HG03439 (cell line): ENCODE measurements at regions not wholly inside any gene's neighbourhood (a gene's known extent, or its start where the extent isn't known, plus 50 kb on each side); places are given as distances from the start of the nearest gene placed in this dataset.

Experiments
- ATAC-seq: cut with Tn5 transposase; IDR thresholded peaks from one replicate; pipeline ENCODE4 v1.9.1; 2021; ENCODE audit warnings: mild to moderate bottlenecking, moderate library complexity; ENCODE audit not compliant: unreplicated experiment

DNA sequence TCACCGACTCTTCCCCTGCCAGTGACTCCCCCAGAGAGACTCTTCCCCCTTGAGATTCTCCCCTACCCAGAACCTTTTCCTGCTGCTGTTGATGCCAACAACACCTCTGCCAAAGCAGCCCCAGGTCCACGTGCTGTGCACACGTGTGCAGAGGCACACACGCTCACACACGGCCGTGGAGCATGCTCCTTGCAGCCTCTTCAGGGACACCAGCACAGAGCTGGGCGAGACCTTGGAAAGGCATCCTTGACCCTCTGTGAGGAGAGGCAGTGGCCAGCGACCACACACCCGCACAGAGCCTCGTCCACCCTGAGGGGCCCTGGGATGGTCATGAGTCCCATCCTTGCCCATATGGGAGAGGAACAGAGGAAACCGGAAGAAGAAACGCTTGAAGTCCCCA, 181.9 kb downstream of the RBFOX3 start:
- no peak for ATAC-seq

DNA sequence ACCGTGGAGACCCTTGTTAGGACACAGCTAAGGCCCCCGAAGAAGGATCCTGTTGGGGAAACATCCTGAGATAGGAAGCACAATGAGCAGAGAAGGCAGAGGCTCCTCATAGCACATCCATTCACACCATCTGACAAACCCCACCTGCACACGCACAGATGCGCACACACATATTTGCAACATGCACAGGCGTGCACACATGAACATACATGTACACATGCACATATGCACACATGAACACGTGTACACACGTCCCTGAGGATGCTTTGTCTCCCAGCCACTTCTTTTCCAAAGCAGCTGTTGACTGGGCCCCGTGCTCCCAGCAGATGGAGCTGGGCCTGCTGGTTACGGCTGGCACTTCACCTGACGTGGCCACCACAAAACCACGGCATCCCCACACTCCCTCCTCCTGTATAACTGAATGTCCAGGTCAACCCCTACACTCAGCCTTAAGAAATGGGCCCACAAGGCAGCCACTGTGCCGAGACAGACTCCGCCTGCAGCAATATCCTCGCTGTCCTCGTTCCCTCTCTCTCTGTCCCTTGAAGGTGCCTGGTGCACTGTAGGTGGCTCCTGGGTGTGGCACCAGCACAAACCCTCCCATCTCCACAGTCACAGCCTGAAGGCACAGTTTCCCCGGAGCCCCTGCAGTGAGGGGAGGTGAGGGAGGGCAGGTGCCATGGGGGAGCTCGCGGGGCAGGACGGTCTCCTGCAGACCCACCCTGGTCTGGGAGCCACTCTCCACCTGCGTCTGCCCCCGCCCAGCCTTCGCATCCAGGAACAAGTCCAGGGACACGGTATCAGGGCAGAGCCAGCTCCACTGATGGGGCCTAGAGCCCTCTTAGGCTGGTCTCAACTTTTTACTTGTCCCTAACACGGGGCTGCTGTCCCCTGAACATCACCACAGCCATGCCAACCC, 183.0 kb downstream of the RBFOX3 start:
- no peak for ATAC-seq

DNA sequence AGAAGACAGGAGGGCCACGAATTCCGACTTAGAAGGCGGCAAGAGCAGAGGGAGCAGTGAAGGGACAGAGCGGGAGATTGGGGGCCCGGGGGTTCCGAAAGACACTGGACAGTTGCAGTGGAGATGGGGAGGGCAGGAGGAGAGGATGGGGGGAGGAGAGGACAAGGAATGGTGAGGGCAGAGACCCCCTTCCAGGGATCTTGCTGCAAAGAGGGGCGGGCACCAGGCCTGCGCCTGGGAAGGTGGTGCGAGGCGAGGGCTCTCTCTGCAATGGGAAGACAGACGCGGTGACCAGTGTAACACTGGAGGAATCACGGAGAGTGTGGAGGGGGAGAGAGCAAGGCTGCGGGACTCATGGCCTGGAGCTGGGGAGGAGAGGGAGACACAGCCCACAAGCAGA, 185.2 kb downstream of the RBFOX3 start:
- no peak for ATAC-seq

DNA sequence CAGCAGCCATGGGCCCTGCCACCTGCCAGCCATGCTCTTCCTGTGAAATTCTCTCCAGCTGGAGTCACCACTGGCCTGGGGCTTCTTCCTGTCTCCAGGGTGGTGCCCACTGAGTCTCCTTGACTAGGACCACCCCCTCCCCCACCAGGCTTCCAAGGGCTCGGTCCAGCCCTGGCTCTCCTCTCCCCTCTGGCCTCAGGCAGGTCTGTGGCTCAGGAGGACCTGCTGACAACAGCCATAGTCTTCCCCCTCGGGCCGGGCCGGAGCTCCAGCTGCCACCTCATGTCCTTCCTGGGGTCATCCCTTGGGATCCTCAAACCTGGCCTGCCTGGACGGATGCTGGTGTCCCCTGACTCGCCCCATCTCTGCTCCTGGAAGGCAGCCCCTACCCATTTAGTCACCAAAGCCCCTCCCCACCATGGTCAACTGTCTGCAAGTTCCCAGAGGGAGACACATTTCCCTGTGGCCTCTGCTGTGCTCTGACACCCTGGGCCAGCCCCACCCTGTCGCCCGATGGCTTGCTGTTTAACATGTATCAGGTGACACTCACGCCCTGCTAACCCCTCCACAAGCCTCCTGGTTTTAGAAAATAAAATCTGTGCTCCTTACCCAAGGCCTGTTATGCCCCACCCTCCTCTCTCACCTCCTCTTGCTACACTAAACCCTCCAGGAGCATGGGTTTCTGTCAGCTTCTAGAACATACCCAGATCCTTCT, 186.2 kb downstream of the RBFOX3 start:
- ATAC-seq, result no peak

DNA sequence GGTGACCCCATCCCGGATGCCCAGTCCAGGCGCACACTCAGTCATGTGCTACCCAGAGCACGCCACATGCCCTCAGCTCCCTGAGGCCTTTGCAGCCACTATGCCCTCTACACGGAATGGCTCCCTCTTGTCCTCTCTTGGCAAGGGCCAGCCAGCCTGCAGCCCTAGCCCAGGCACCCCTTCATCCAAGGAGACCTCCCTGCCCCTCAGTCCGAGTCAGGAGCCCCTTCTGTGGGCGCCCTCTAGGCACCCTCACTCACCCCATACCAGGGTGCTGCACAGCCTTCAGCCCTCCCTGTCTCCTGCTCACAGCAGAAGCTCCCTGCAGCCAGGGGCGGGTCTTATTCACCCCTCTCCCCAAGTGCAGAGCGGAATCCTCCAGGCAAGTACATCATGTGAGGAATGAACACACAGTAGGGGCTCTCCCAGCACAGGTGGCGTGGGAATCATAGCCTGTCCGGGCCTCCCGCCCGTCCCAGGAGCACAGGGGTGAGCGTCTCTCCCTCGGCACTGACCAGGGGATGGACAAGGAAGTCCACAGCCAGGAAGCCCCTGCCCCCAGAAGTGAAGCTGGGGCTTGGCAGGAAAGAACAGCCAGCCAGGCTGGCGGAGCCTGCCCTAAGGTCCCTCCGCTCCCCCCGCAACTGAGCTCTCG, 186.9 kb downstream of the RBFOX3 start:
- no peak for ATAC-seq

DNA sequence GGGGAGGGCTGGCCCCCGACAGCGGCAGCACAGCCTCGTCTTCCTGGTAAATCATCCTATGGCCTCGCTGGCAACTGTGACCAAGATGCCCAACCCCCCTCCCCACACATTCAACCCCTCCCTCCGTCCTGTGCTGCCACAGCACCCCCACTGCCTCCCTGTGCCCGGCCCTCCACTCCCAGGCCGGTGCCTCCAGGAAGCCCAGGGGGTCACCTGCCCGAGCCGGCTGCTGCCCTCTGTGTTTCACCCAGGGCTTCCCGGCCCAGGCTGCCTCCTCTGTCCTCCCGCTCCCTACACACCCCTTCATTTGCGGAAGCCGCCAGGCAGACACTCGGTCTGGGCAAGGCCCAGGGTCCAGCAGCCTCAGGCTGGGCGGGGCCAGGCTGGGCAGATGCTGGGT, 188.6 kb downstream of the RBFOX3 start:
- ATAC-seq, result no peak

DNA sequence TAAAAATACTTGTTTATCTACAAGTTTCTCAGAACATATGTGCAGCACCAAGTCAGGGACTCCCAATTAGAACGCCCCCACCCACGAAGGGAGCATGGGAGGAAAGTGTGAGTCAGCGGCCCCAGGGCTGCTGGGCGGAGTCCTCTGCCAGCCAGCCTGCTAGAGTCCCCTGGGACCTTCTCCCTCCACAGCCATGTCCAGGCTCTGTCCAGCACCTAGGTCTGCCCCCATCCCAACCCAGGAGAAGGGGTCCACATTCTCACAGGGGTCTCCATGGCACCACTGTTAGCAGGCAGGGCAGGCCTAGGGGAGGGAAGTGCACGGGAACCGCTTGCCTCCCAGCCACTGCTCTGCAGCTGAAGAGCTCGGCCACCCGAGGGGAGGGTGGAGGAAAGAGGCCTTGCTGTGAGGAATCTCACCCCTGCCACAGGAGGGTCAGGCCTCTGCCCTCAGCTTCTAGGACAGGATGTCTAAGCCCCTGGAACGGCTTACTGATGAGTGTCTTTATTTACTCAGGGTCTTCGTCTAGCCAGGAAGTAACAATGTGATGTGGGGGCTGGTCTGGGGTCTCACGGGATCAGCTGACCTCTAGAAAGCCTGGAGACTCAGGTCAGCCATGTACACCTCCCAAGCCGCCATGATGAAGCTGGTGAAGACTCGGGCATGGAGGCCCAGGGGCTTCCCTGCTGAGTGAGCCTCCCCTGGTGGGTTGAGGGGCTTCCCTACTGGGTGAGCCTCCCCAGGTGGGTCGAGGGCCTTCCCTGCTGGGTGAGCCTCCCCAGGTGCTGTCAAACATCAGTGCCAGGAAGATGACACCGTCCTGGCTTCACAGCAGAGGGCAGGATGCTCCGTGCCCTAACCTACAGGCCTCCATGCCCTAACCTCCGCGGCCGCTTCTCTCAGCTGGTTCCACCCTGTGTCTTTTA, 190.3 kb downstream of the RBFOX3 start:
- no peak for ATAC-seq

DNA sequence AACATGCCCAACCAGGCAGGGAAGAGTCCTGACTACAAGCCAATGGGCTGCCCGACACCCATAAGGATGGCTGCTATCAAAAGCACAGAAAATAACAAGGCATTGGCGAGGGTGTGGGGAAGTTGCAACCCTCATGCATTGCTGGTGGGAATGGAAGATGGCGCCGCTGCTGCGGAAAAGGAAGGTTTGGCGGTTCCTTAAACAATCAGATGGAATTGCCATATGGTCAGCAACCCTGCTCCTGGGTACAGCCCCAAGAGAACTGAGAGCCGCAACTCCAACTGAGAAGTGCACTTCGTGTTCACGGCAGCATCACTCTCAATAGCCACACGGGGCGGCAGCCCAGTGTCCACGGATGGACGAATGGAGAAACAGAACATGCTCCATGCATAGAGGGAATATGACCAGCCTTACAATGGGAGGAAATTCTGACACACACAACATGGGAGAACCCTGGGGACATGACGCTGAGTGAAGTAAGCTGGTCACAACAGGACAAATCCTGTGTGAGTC, 193.3 kb downstream of the RBFOX3 start:
- no peak for ATAC-seq

DNA sequence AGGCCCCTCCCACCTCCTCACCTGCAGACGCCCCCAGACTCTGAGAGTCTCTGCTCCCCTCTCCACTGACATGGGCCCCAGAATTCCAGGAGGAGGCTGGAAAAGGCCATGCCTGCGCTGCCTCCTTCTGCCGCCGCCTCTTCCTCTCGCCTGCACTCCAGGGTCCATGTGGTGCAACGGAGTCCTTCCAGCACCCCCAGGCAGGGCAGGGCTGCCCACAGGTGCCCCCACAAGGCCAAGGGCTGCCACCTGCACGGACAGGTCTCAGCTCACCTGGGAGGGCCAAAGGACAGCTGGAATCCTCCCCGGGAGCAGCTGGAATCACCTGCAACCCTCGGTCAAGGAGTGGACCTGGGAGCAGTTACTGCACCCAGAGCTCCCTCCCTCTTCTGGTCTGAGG, 194.9 kb downstream of the RBFOX3 start:
- no peak for ATAC-seq

DNA sequence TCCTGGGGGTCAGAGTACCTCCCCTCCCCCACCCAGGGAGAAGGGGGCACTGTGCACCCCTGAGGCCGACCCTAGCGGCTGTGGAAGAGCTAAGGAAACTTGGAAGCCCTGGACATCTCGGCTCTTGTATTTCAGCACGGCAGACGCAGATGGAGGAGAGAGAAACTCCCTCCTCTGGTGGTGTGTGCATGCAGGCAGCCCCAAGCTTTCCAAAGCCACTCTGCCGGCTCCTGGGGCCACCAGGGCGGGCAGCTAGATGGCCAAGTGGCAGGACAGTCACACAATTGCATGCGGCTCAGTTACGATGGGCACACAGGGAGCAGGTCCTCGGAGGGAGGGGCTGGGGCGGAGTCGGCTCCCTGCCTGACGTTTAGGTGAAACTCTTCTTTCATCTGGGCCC, 195.5 kb downstream of the RBFOX3 start:
- ATAC-seq, result no peak

DNA sequence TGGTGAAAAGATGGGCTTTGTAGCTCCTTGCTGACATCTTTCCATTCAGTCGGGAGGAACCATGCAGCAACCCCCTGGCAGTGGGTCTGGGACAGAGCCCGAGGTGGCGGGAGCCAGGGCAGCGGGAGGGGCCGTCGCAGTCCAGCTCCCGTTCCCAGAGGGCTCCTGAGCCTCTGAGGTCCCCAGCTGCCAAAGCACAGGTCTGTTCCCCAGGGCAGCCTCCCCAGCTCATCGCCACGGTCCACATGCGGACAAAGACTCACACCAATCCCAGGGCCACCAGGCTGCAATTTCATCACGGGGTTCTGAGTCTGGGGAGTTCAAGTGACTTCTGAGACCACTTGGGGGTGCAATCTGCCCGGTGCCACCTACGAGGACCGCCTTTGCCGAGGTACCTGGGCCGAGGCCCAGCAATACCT, 196.0 kb downstream of the RBFOX3 start:
- ATAC-seq, result no peak

DNA sequence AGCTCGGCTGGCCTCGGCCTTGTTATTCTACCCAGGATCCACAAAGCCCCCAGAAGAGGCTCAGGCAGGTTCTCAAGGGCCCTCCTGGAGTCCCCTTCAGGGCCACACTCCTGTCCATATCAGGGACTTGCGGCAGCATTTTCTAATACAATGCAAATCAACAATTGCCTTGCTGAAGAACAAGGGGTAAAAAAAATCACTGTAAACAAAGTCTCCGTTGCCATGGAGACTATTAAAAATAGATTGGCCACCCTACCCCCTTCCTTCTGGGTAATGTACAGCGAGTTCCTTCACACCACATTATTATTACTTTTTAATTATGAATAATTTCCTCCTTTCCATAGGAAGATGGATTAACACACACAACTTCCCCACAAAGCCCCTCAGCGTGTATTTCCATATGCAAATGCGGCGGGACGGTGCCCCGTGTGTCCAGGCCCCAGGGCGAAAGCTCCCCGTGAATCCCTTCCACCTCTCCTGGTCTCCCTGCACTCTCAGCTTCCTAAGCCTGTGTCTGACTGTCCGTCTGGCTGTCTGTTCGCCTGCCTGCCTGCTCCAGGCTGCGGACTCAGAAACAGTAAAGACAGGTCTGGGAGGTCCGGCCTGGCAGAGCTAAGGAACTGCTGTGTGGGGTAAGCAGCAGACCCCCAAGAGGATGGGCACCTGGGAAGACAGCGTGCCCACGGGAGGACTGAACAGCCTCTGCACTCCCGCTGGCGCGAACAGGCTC, 196.6 kb downstream of the RBFOX3 start:
- no peak for ATAC-seq

DNA sequence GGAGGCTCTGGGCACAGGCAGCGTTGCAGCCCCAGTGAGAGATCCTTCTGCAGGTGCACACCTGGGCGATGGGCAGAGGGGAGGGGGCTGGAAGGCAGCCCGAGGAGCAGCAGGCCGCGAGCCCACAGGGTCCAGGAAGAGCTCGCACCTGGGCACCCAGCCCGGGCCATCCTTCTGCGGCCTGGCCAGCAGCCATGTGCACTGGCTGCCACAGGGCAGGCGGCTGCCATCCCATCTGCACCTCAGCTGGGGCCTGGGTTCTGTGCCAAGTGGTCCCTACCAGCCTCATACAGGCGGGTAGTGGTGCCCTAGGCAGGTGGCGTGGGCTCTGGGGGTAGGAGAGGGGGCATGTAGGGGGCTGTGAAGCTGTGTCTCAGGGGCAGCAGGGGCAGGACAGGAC, 197.2 kb downstream of the RBFOX3 start:
- ATAC-seq, result no peak

DNA sequence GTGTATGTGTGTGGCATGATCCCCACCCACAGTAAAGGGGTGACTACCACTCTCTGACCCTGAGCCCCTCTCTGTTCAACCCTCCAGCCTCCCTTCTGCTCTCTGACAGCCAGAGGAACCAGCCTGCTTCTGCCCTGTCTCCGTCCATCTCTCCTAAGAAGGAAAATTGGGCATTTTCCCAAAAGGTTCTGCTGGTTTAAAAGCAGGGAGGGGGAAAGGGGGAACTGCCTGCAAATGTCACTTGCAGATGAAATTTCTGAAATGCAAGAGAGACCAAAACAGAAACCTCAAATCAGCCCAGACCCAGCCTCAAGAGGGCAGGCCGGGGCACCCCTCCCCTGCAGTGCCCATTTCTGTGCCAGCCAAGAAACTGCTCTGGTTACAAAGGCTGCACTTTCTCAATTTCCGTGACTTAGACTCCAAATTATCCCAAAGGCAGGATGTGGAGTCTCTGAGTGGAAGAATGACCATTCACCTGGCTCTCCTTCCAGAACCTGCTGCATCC, 197.9 kb downstream of the RBFOX3 start:
- ATAC-seq, result no peak

DNA sequence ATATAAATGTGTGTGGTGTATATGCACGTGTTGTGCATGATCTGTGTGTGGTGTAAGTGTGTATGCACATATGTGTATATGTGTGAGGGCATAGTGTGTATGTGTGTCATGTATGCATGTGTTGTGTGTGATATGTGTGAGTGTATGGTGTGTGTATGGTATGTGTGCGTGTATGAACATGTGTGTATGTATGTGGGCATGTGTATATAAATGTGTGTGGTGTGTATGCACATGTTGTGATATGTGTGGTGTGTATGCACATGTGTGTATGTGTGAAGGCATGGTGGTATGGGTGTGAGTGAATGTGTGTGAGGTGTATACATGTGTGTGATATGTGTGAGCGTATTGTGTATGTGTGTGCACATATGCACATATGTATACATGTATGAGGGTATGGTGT, 198.7 kb downstream of the RBFOX3 start:
- no peak for ATAC-seq

DNA sequence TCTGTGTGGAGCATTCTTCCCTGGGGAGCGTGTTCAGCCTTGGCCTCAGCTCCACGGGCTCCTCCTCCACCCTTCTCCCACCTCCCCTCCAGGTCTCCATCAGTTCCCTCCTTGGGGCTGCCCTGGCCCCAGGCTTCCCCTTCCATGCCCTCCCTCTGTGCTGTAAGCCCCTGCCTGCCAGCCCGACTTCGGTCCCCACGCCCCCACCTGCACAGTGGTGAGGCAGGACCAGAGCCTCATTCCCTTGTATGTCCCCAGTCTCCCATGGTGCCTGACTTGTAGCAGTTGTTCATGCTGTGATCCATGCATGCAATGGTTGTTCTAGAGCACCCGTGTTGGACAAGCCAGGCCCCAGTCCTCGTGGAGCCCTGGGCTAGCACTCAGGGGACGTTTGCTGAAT, 199.4 kb downstream of the RBFOX3 start:
- ATAC-seq, result no peak

DNA sequence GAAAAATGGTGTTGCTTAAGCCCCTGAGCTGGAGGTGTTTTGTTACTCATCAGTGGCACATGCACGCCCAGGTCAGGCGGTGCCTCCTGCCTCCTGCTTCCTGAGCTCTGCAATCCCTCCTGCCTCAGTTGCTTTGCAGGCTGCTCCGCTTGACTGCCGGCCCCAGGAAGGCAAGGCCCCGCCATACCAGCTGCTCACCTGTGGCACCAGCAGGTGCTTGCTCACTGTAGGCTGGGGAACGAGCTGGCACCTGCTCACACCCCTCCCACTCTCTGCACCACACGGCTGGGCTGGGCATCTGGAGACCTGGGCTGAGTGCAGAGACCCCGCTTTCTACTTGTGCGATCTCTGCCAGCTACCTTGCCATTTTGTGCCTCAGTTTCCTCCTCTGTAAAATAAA, 200.2 kb downstream of the RBFOX3 start:
- ATAC-seq, result no peak

DNA sequence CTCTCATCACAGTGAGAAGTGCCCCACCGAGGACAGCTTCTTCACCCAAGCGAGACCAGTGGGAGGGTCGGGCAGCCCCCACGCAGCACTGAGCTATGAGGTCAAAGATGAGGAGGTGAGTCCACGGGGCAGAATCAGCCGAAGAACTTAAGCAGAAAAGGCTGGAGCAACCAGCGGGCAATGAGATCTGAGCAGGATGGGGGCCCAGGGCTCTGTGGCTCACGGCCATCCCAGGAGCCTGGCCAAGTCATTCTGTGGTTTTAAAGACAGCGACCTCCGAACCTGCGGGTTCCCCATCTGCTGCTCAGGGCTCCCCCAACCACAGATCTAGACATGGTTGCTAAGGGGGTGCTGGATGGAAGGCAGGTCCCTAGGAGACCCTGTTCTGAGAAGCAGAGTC, 202.6 kb downstream of the RBFOX3 start:
- ATAC-seq, result no peak

DNA sequence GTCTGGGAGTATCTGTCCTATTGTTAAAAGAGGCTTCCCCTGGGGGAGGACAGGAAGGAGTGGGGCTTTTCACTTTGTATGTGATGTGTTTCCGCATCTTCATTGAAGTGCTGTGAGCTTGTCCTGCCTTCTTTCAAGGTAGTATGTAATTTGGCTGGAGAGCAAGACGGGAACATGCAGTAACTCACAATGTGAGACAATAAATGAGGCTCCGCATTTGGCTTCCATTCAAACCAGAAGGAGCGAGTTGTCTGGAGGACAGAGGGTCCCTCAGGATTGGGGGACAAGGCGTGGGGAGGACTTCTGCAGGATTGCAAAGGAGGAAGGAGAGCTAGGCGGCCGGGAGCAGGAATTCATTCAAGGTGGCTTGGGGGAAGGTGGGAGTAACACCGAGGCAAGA, 203.5 kb downstream of the RBFOX3 start:
- ATAC-seq, result no peak

DNA sequence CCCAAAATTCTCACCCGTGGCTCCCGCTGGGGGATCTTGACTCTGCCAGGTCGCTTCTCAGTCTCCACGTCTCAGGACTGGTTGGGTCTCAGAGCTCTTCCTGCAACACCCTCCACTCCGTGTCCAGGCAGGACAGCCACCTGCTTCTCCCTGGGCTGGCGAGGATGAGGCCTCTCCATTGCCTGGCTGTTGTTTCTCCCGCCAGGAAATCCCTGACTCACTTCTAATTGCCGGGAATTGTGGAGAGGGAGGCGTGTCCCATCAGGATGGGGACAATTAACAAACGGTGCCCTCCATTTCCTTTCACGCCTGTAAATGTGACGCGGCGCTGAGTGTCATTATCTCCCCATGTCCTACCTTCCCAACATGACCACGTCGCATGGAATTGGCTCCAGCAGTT, 204.5 kb downstream of the RBFOX3 start:
- ATAC-seq, result no peak
